Kidney glomerular epithelial cell (primary cell): ENCODE measurements at regions not wholly inside any gene's neighbourhood (a gene's known extent, or its start where the extent isn't known, plus 50 kb on each side); places are given as distances from the start of the nearest gene placed in this dataset.
"Not testable (repeated sequence)": the region's sequence is repeated elsewhere in the genome, so short reads cannot be mapped to it uniquely, and the experiment has no call there.

Experiments used
- DNase-seq: peaks from one replicate; lab custom pipeline; 2025; lab: John Stamatoyannopoulos, UW

- no peak for DNase-seq
Observed at GRCh38 chr12:68507657-68508056, 103.0 kb upstream of the RAP1B start.

GRCh38 chr12:68508576-68508975 lies 102.1 kb upstream of the RAP1B start:
- peak; percentile 31 for DNase-seq

GRCh38 chr12:68509242-68509641 lies 101.5 kb upstream of the RAP1B start:
- no peak for DNase-seq

GRCh38 chr12:68510397-68510796 lies 100.3 kb upstream of the RAP1B start:
- no peak for DNase-seq

GRCh38 chr12:68514807-68515411 lies 95.8 kb upstream of the RAP1B start:
- DNase-seq: no peak

- no peak for DNase-seq
Observed at GRCh38 chr12:68515793-68516192, 94.9 kb upstream of the RAP1B start.

- DNase-seq: peak; percentile 96
Observed at GRCh38 chr12:68521321-68521839, 89.3 kb upstream of the RAP1B start.

GRCh38 chr12:68521848-68522502 lies 88.7 kb upstream of the RAP1B start:
- DNase-seq: no peak

- no peak for DNase-seq
Observed at GRCh38 chr12:68529466-68529865, 81.2 kb upstream of the RAP1B start.

GRCh38 chr12:68529869-68530268 lies 80.8 kb upstream of the RAP1B start:
- DNase-seq: no peak

GRCh38 chr12:68530299-68530698 lies 80.4 kb upstream of the RAP1B start:
- no peak for DNase-seq

GRCh38 chr12:68530965-68531364 lies 79.7 kb upstream of the RAP1B start:
- DNase-seq: peak; percentile 86

GRCh38 chr12:68532204-68532886 lies 78.4 kb upstream of the RAP1B start:
- no peak for DNase-seq

- DNase-seq: no peak
Observed at GRCh38 chr12:68532887-68533248, 77.8 kb upstream of the RAP1B start.

- no peak for DNase-seq
Observed at GRCh38 chr12:68534108-68534507, 76.6 kb upstream of the RAP1B start.

GRCh38 chr12:68536885-68537485 lies 73.7 kb upstream of the RAP1B start:
- DNase-seq: no peak

- no peak for DNase-seq
Observed at GRCh38 chr12:68537571-68537970, 73.1 kb upstream of the RAP1B start.

GRCh38 chr12:68538726-68539614 lies 71.7 kb upstream of the RAP1B start:
- DNase-seq: no peak

- no peak for DNase-seq
Observed at GRCh38 chr12:68539615-68539952, 71.1 kb upstream of the RAP1B start.

- DNase-seq: not testable (repeated sequence)
Observed at GRCh38 chr12:68540768-68541167, 69.9 kb upstream of the RAP1B start.

- not testable (repeated sequence) for DNase-seq
Observed at GRCh38 chr12:68547318-68547717, 63.4 kb upstream of the RAP1B start.
